CD4-positive, CD25-positive, alpha-beta regulatory T cell (primary cell): ENCODE measurements at regions not wholly inside any gene's neighbourhood (a gene's known extent, or its start where the extent isn't known, plus 50 kb on each side); places are given as distances from the start of the nearest gene placed in this dataset.
A peak's percentile ranks its signal among the peaks of the same experiment; 100 is the strongest.

Source experiments
- ATAC-seq, 2 donors: fragments of 150-1000 bp; cut with Tn5 transposase; one replicate each; pipeline ENCODE4 v1.10.0; 2021; ENCODE audit warnings: low read depth in 2 of 2, moderate number of reproducible peaks in 2 of 2, moderate library complexity in 1 of 2
- DNase-seq, 3 donors: peaks; one replicate each; pipeline versions ENCODE4 v3.0.0 to v3.0.0-alpha.2; 2012 to 2022; ENCODE audit warnings: mixed read lengths in 1 of 3
- H3K27ac ChIP-seq: one replicate; pipeline ENCODE4 v1.7.0; 2013; ENCODE audit warnings: mild to moderate bottlenecking, low read length; ENCODE audit not compliant: insufficient read depth, poor library complexity, severe bottlenecking
- H3K27me3 ChIP-seq: one replicate; pipeline ENCODE4 v1.7.0; 2013; ENCODE audit warnings: low read length; ENCODE audit not compliant: control insufficient read depth, insufficient read depth
- H3K36me3 ChIP-seq: one replicate; pipeline ENCODE4 v1.7.0; 2013; ENCODE audit warnings: mild to moderate bottlenecking, low read length, moderate library complexity; ENCODE audit not compliant: control insufficient read depth, insufficient read depth
- H3K4me1 ChIP-seq: 2 replicates; pipeline ENCODE4 v1.7.0; 2013; ENCODE audit warnings: mild to moderate bottlenecking, low read length; ENCODE audit not compliant: insufficient read depth, control insufficient read depth, poor library complexity, severe bottlenecking
- H3K4me3 ChIP-seq: one replicate; pipeline ENCODE4 v1.7.0; 2013; ENCODE audit warnings: low read depth, mild to moderate bottlenecking, low read length, moderate library complexity
- H3K9me3 ChIP-seq, 2 experiments: 1 replicate in 1 of 2; 2 replicates in 1 of 2; pipeline ENCODE4 v1.7.0; 2013; ENCODE audit warnings: low read length in 2 of 2, mild to moderate bottlenecking in 1 of 2, moderate library complexity in 1 of 2; ENCODE audit not compliant: control insufficient read depth in 2 of 2
- H3K27ac Mint-ChIP-seq, 3 donors: one replicate each; pipeline ENCODE4 v1.8.0; 2020 to 2022; ENCODE audit warnings: mild to moderate bottlenecking in 3 of 3, mixed read lengths in 3 of 3, moderate library complexity in 2 of 3
- H3K27me3 Mint-ChIP-seq: one replicate; pipeline ENCODE4 v1.8.0; 2022; ENCODE audit warnings: mild to moderate bottlenecking, mixed read lengths
- H3K36me3 Mint-ChIP-seq: one replicate; pipeline ENCODE4 v1.8.0; 2020; ENCODE audit warnings: mixed read lengths
- H3K4me1 Mint-ChIP-seq, 4 donors: one replicate each; pipeline ENCODE4 v1.8.0; 2020 to 2022; ENCODE audit warnings: mixed read lengths in 4 of 4, mild to moderate bottlenecking in 1 of 4
- H3K4me3 Mint-ChIP-seq, 4 donors: one replicate each; pipeline ENCODE4 v1.8.0; 2020 to 2022; ENCODE audit warnings: mild to moderate bottlenecking in 4 of 4, mixed read lengths in 4 of 4, moderate library complexity in 3 of 4
- H3K9me3 Mint-ChIP-seq, 7 donors: one replicate each; pipeline ENCODE4 v1.8.0; 2020 to 2022; ENCODE audit warnings: mixed read lengths in 7 of 7, mild to moderate bottlenecking in 3 of 7, moderate library complexity in 2 of 7

DNA sequence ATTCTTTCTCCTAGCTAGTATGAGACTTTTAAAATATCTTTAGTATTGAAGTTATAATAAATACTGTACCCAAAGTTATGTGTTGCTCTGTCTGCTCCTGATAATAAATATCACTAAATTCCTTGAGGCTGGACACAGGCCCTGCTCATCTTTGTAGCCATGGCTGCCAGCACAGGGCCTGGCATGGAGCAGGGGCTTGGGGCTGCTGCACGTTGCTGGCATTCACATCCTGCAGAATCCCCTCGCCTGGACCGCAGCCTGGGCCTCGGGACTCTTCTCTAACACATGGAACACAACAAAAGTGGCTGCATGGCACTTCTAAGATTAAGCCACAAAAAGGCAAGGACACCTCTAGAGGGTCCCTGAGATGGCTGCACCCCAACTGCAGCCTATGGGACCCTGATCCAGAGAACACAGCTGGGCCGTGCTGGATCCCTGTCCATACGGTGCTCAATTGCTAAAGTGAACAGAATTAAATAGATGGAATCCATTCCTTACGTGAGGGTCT, 477.5 kb upstream of the MYT1L start:
- Mint-ChIP-seq H3K4me1 (no peaks in the 10 kb centered on the region), H3K4me3 (peak overlapping the region in 1 of 4 donors; percentile 7), H3K36me3 (no peaks in the 10 kb centered on the region), H3K27ac (no peak overlapping the region), H3K9me3 (peaks cover 2 to 8% (median 6%) of the 10 kb centered on the region in 7 donors), H3K27me3 (no peaks in the 10 kb centered on the region)
- Histone ChIP-seq H3K4me3 (no peak overlapping the region), H3K36me3 (no peaks in the 10 kb centered on the region), H3K9me3 (peaks cover 0 to 2% of the 10 kb centered on the region in 2 experiments), H3K27ac (no peak overlapping the region), H3K4me1 (no peaks in the 10 kb centered on the region), H3K27me3 (no peaks in the 10 kb centered on the region)
- ATAC-seq (no peak), DNase-seq (no peak)

DNA sequence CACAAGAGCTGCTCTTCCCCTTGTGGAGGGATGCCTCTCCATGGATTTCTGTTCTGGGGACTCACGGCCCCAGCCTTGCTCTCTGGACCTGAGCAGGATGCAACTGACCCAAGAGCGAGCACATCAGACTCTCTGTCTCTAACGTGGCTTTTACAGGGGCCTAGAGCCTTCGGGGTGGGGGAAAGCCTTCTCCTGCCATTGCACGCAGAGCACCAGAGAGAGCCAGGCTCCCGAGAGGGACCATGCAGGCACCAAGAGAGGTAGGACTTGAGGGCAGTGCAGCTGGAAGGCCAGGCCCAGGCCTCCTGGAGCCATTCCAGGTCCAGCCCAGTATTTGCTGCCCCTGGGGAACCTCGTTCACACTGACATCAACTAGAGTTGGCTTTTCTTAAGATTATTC, 475.6 kb upstream of the MYT1L start:
- Mint-ChIP-seq H3K4me3 (no peak overlapping the region), H3K4me1 (no peaks in the 10 kb centered on the region), H3K36me3 (no peaks in the 10 kb centered on the region), H3K27me3 (no peaks in the 10 kb centered on the region), H3K27ac (no peak overlapping the region), H3K9me3 (peaks cover 0 to 4% (median 0%) of the 10 kb centered on the region in 7 donors)
- Histone ChIP-seq H3K4me3 (no peak overlapping the region), H3K27ac (no peak overlapping the region), H3K9me3 (no peaks in the 10 kb centered on the region), H3K27me3 (no peaks in the 10 kb centered on the region), H3K36me3 (no peaks in the 10 kb centered on the region), H3K4me1 (no peaks in the 10 kb centered on the region)
- no peak for DNase-seq
- ATAC-seq, result no peak

- Histone ChIP-seq H3K9me3 (no peaks in the 10 kb centered on the region), H3K36me3 (no peaks in the 10 kb centered on the region), H3K27me3 (no peaks in the 10 kb centered on the region), H3K4me3 (no peak overlapping the region), H3K27ac (no peak overlapping the region), H3K4me1 (no peaks in the 10 kb centered on the region)
- no peak for ATAC-seq
- Mint-ChIP-seq H3K4me1 (no peaks in the 10 kb centered on the region), H3K36me3 (no peaks in the 10 kb centered on the region), H3K27ac (no peak overlapping the region), H3K9me3 (peaks cover 0 to 4% (median 0%) of the 10 kb centered on the region in 7 donors), H3K27me3 (no peaks in the 10 kb centered on the region), H3K4me3 (no peak overlapping the region)
- DNase-seq, result no peak
Observed at GRCh38 chr2:2805263-2805662, 474.2 kb upstream of the MYT1L start.

GRCh38 chr2:2804528-2804927, 473.5 kb upstream of the MYT1L start:
- Histone ChIP-seq H3K27me3 (no peaks in the 10 kb centered on the region), H3K27ac (no peak overlapping the region), H3K9me3 (no peaks in the 10 kb centered on the region), H3K4me3 (no peak overlapping the region), H3K4me1 (no peaks in the 10 kb centered on the region), H3K36me3 (no peaks in the 10 kb centered on the region)
- no peak overlapping the region for H3K27ac Mint-ChIP-seq
- H3K4me3 Mint-ChIP-seq, result no peak overlapping the region
- H3K27me3 Mint-ChIP-seq, result no peaks in the 10 kb centered on the region
- DNase-seq (no peak), ATAC-seq (no peak)
- H3K36me3 Mint-ChIP-seq, result no peaks in the 10 kb centered on the region
- H3K9me3 Mint-ChIP-seq, result peaks cover 0 to 4% (median 0%) of the 10 kb centered on the region in 7 donors
- H3K4me1 Mint-ChIP-seq, result no peaks in the 10 kb centered on the region

DNA sequence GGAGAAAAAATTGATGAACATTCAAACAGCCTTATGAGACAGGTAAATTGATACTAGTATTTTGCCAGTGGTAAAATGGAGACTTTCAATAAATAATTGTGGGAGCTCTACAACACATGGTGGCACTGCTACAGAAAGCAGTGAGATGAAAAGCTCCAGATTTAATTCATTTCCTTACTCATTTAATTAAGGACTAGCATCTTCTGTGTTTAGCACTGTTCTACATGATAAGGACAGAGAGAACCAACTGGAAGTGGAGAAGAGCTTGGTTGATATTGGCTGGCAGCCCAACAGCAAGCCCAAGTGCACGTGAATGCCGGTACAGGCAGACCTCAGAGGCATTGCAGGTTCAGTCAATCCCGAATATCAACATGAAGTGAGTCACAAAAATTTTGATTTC, 470.4 kb upstream of the MYT1L start:
- Mint-ChIP-seq H3K27me3 (no peaks in the 10 kb centered on the region), H3K27ac (no peak overlapping the region), H3K36me3 (no peaks in the 10 kb centered on the region), H3K4me3 (no peak overlapping the region), H3K4me1 (no peaks in the 10 kb centered on the region), H3K9me3 (peaks cover 0 to 4% (median 0%) of the 10 kb centered on the region in 7 donors)
- no peaks in the 10 kb centered on the region for H3K36me3 ChIP-seq
- no peaks in the 10 kb centered on the region for H3K4me1 ChIP-seq
- ATAC-seq (no peak), DNase-seq (no peak)
- no peaks in the 10 kb centered on the region for H3K9me3 ChIP-seq
- no peaks in the 10 kb centered on the region for H3K27me3 ChIP-seq
- no peak overlapping the region for H3K27ac ChIP-seq
- H3K4me3 ChIP-seq, result no peak overlapping the region

- no peak overlapping the region for H3K4me3 ChIP-seq
- no peak for DNase-seq
- Mint-ChIP-seq H3K27me3 (no peaks in the 10 kb centered on the region), H3K9me3 (peaks cover 0 to 4% (median 0%) of the 10 kb centered on the region in 7 donors), H3K27ac (no peak overlapping the region), H3K4me3 (no peak overlapping the region), H3K4me1 (no peaks in the 10 kb centered on the region), H3K36me3 (no peaks in the 10 kb centered on the region)
- H3K9me3 ChIP-seq, result no peaks in the 10 kb centered on the region
- ATAC-seq, result no peak
- no peaks in the 10 kb centered on the region for H3K4me1 ChIP-seq
- no peaks in the 10 kb centered on the region for H3K27me3 ChIP-seq
- no peak overlapping the region for H3K27ac ChIP-seq
- H3K36me3 ChIP-seq, result no peaks in the 10 kb centered on the region
Observed at GRCh38 chr2:2800697-2801096, 469.6 kb upstream of the MYT1L start.

- H3K4me1 Mint-ChIP-seq, result no peaks in the 10 kb centered on the region
- H3K4me3 Mint-ChIP-seq, result no peak overlapping the region
- DNase-seq, result no peak
- Histone ChIP-seq H3K36me3 (no peaks in the 10 kb centered on the region), H3K27ac (no peak overlapping the region), H3K9me3 (no peaks in the 10 kb centered on the region), H3K4me3 (no peak overlapping the region), H3K27me3 (no peaks in the 10 kb centered on the region), H3K4me1 (no peaks in the 10 kb centered on the region)
- H3K9me3 Mint-ChIP-seq, result peaks cover 0 to 4% (median 0%) of the 10 kb centered on the region in 7 donors
- H3K27me3 Mint-ChIP-seq, result no peaks in the 10 kb centered on the region
- H3K36me3 Mint-ChIP-seq, result no peaks in the 10 kb centered on the region
- no peak overlapping the region for H3K27ac Mint-ChIP-seq
- no peak for ATAC-seq
Observed at GRCh38 chr2:2800001-2800400, 468.9 kb upstream of the MYT1L start.

GRCh38 chr2:2799151-2799697, 468.1 kb upstream of the MYT1L start:
- H3K27me3 ChIP-seq, result no peaks in the 10 kb centered on the region
- H3K27ac Mint-ChIP-seq, result no peak overlapping the region
- DNase-seq (no peak), ATAC-seq (no peak)
- no peaks in the 10 kb centered on the region for H3K36me3 Mint-ChIP-seq
- no peaks in the 10 kb centered on the region for H3K4me1 Mint-ChIP-seq
- no peak overlapping the region for H3K27ac ChIP-seq
- H3K36me3 ChIP-seq, result no peaks in the 10 kb centered on the region
- H3K9me3 Mint-ChIP-seq, result peaks cover 0 to 4% (median 0%) of the 10 kb centered on the region in 7 donors
- no peak overlapping the region for H3K4me3 ChIP-seq
- no peaks in the 10 kb centered on the region for H3K4me1 ChIP-seq
- no peaks in the 10 kb centered on the region for H3K27me3 Mint-ChIP-seq
- H3K9me3 ChIP-seq, result no peaks in the 10 kb centered on the region
- no peak overlapping the region for H3K4me3 Mint-ChIP-seq
